ENCODE measurements at regions not wholly inside any gene's neighbourhood (a gene's known extent, or its start where the extent isn't known, plus 50 kb on each side); places are given as distances from the start of the nearest gene placed in this dataset.

GRCh38 chr7:34454381-34454780 is 203.6 kb upstream of the NPSR1 start:
- no peaks in the 10 kb centered on the region for H3K36me3 ChIP-seq (ENCODE audit: insufficient read depth, low read length)
- H3K4me1 ChIP-seq (ENCODE audit: insufficient read depth, low read length), result peaks cover 13% of the 10 kb centered on the region
- no peak overlapping the region for H3K9ac ChIP-seq (ENCODE audit: low read depth, low read length)
- no peaks in the 10 kb centered on the region for H3K9me3 ChIP-seq (ENCODE audit: control insufficient read depth, insufficient read depth, low read length)

GRCh38 chr7:34457329-34457728 is 200.7 kb upstream of the NPSR1 start:
- no peak overlapping the region for H3K9ac ChIP-seq (ENCODE audit: low read depth, low read length)
- H3K9me3 ChIP-seq (ENCODE audit: control insufficient read depth, insufficient read depth, low read length), result no peaks in the 10 kb centered on the region
- H3K4me1 ChIP-seq (ENCODE audit: insufficient read depth, low read length), result peaks cover 13% of the 10 kb centered on the region
- H3K36me3 ChIP-seq (ENCODE audit: insufficient read depth, low read length), result no peaks in the 10 kb centered on the region

- Histone ChIP-seq H3K36me3 (ENCODE audit: insufficient read depth, low read length) (no peaks in the 10 kb centered on the region), H3K9ac (ENCODE audit: low read depth, low read length) (no peak overlapping the region), H3K9me3 (ENCODE audit: control insufficient read depth, insufficient read depth, low read length) (no peaks in the 10 kb centered on the region), H3K4me1 (ENCODE audit: insufficient read depth, low read length) (peaks cover 11% of the 10 kb centered on the region; the same call in 1 of the 2 replicates)
Observed at GRCh38 chr7:34463830-34464229, 194.2 kb upstream of the NPSR1 start.

DNA sequence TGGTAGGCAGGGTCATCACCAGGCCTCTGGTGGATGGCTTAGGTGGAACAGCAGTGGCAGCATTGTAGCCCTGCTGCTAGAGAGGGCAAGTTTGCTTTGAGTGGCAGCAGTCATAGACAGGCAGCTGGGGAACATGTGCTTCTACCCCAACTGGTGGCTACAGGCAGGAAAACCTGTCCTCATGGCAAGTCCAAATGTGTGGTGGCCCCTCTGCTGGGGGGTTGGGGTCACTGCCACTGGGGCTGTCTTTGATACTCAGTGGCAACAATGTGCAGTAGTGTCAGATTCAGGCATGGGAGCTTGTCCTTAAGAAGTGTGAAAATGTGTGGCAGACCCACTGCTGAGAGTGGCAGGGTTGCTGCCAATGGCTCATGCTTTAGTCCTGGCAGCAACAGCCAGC is 186.2 kb upstream of the NPSR1 start:
- Histone ChIP-seq H3K9ac (ENCODE audit: low read depth, low read length) (no peak overlapping the region), H3K36me3 (ENCODE audit: insufficient read depth, low read length) (no peaks in the 10 kb centered on the region), H3K9me3 (ENCODE audit: control insufficient read depth, insufficient read depth, low read length) (peaks cover 2% of the 10 kb centered on the region; the same call in 1 of the 2 replicates)

GRCh38 chr7:34486371-34486770 is 171.6 kb upstream of the NPSR1 start:
- Histone ChIP-seq H3K4me1 (ENCODE audit: insufficient read depth, low read length) (peaks cover 23% of the 10 kb centered on the region; the same call in 1 of the 2 replicates), H3K9me3 (ENCODE audit: control insufficient read depth, insufficient read depth, low read length) (no peaks in the 10 kb centered on the region), H3K36me3 (ENCODE audit: insufficient read depth, low read length) (no peaks in the 10 kb centered on the region), H3K9ac (ENCODE audit: low read depth, low read length) (no peak overlapping the region)

More for the DNA sequence above, 186.2 kb upstream of the NPSR1 start:
- no peaks in the 10 kb centered on the region for H3K4me1 ChIP-seq (ENCODE audit: insufficient read depth, low read length)

DNA sequence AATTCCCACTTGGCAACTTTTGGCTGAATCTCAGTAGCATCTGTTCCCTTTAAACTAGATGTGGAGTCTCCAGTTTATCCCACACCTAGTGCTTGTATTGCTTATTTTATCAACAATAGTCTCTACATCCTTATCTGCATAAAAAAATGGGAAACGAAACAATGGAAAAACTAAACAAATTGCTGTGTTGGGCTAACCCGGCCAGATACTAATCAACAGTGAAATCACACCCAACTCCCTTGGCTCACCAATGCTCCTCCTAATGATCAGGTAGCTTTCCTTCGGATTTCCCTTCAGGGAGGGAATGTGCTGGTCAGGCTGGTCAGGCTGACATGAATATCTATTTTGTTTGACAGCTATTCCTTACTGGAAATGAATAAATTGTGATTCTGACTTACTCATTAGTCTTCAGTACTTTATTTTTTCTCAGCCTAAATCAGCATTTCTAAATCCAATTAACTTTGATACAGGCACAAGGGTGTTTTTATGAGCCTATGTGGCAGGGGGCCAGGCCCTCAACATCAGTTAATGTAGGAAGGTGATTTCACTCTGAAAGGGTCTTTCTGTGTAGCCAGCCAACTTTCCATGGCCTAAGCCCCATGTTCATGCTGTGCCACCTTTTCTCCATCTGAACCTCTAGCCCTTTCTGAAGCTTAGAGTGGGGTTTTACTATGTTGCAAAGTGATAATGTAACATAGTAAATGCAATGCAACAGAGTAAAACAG is 170.5 kb upstream of the NPSR1 start:
- Histone ChIP-seq H3K36me3 (ENCODE audit: insufficient read depth, low read length) (no peaks in the 10 kb centered on the region), H3K9ac (ENCODE audit: low read depth, low read length) (no peak overlapping the region), H3K4me1 (ENCODE audit: insufficient read depth, low read length) (peaks cover 23% of the 10 kb centered on the region; the same call in 1 of the 2 replicates), H3K9me3 (ENCODE audit: control insufficient read depth, insufficient read depth, low read length) (no peaks in the 10 kb centered on the region)

- H3K9ac ChIP-seq (ENCODE audit: low read depth, low read length), result no peak overlapping the region
- no peaks in the 10 kb centered on the region for H3K36me3 ChIP-seq (ENCODE audit: insufficient read depth, low read length)
- H3K4me1 ChIP-seq (ENCODE audit: insufficient read depth, low read length), result peaks cover 23% of the 10 kb centered on the region; the same call in 1 of the 2 replicates
- H3K9me3 ChIP-seq (ENCODE audit: control insufficient read depth, insufficient read depth, low read length), result no peaks in the 10 kb centered on the region
Observed at GRCh38 chr7:34488766-34489165, 169.3 kb upstream of the NPSR1 start.

GRCh38 chr7:34491899-34492298 is 166.1 kb upstream of the NPSR1 start:
- H3K9me3 ChIP-seq (ENCODE audit: control insufficient read depth, insufficient read depth, low read length), result no peaks in the 10 kb centered on the region
- H3K9ac ChIP-seq (ENCODE audit: low read depth, low read length), result no peak overlapping the region
- H3K36me3 ChIP-seq (ENCODE audit: insufficient read depth, low read length), result no peaks in the 10 kb centered on the region
- peaks cover 23% of the 10 kb centered on the region; the same call in 1 of the 2 replicates for H3K4me1 ChIP-seq (ENCODE audit: insufficient read depth, low read length)

DNA sequence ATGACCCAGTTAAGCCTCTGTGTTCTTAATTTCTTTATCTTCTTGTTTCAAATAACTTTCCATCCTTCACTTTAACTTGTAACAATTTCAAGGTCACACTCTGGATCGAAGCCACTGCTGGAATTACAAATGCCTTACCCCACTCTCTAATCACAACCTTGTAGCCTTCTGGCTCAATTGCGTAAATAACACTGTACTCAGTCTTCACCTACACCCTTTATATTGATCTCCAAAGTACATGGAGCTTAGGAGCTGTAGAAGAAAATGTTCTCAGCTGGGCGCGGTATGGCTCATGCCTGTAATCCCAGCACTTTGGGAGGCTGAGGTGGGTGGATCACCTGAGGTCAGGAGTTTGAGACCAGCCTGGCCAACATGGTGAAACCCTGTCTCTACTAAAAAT is 164.3 kb upstream of the NPSR1 start:
- H3K9ac ChIP-seq (ENCODE audit: low read depth, low read length), result no peak overlapping the region
- H3K4me1 ChIP-seq (ENCODE audit: insufficient read depth, low read length), result peaks cover 14% of the 10 kb centered on the region; the same call in 1 of the 2 replicates
- no peaks in the 10 kb centered on the region for H3K36me3 ChIP-seq (ENCODE audit: insufficient read depth, low read length)
- no peaks in the 10 kb centered on the region for H3K9me3 ChIP-seq (ENCODE audit: control insufficient read depth, insufficient read depth, low read length)

DNA sequence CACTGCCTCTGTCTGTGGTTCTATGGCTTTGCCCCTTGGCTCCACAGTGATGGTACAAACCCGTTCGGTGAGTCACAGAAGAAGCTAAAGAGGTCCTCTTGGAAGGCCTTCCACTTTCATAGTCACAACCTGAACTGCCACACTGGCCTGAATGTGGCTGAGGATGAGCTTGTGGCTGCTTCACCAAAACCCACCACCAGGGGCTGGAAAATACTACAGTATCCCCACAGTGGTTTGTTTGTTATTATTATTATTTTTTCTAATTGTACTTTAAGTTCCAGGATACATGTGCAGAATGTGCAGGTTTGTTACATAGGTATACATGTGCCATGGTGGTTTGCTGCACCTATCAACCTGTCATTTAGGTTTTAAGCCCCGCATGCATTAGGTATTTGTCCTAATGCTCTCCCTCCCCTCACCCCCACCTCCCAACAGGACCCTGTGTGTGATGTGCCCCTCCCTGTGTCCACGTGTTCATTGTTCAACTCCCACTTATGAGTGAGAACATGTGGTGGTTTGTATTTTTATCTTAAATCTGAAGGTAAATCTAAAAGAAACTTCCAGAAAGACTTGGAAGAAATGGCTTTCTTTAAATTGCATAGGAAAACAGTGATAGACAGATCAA is 160.8 kb upstream of the NPSR1 start:
- H3K4me1 ChIP-seq (ENCODE audit: insufficient read depth, low read length), result peaks cover 4% of the 10 kb centered on the region; the same call in 1 of the 2 replicates
- no peak overlapping the region for H3K9ac ChIP-seq (ENCODE audit: low read depth, low read length)
- no peaks in the 10 kb centered on the region for H3K9me3 ChIP-seq (ENCODE audit: control insufficient read depth, insufficient read depth, low read length)
- H3K36me3 ChIP-seq (ENCODE audit: insufficient read depth, low read length), result no peaks in the 10 kb centered on the region

GRCh38 chr7:34501156-34501555 is 156.9 kb upstream of the NPSR1 start:
- Histone ChIP-seq H3K4me1 (ENCODE audit: insufficient read depth, low read length) (peaks cover 8% of the 10 kb centered on the region; the same call in 1 of the 2 replicates), H3K9me3 (ENCODE audit: control insufficient read depth, insufficient read depth, low read length) (no peaks in the 10 kb centered on the region; the same call in 1 of the 2 replicates), H3K36me3 (ENCODE audit: insufficient read depth, low read length) (no peaks in the 10 kb centered on the region), H3K9ac (ENCODE audit: low read depth, low read length) (no peak overlapping the region)

DNA sequence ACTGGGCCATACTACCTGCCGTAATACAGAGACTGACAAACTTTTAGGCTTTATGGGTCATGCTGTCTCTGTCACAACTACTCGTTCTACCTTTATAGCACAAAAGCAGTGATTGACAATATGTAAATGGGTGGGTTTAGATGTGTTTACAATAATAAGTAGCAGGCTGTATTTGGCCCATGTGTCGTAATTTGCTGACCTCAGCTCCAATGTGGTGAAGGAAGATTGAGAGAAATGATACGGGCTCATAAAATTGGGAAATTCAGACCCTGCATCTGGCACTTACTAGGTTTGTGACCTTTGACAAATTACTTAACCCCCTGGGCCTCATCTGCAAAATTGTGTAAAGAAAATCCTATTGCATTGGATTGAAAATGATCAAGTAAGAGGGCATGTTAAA is 150.8 kb upstream of the NPSR1 start:
- Histone ChIP-seq H3K9ac (ENCODE audit: low read depth, low read length) (no peak overlapping the region), H3K4me1 (ENCODE audit: insufficient read depth, low read length) (peaks cover 4% of the 10 kb centered on the region; the same call in 1 of the 2 replicates), H3K9me3 (ENCODE audit: control insufficient read depth, insufficient read depth, low read length) (no peaks in the 10 kb centered on the region; the same call in 1 of the 2 replicates), H3K36me3 (ENCODE audit: insufficient read depth, low read length) (no peaks in the 10 kb centered on the region)

DNA sequence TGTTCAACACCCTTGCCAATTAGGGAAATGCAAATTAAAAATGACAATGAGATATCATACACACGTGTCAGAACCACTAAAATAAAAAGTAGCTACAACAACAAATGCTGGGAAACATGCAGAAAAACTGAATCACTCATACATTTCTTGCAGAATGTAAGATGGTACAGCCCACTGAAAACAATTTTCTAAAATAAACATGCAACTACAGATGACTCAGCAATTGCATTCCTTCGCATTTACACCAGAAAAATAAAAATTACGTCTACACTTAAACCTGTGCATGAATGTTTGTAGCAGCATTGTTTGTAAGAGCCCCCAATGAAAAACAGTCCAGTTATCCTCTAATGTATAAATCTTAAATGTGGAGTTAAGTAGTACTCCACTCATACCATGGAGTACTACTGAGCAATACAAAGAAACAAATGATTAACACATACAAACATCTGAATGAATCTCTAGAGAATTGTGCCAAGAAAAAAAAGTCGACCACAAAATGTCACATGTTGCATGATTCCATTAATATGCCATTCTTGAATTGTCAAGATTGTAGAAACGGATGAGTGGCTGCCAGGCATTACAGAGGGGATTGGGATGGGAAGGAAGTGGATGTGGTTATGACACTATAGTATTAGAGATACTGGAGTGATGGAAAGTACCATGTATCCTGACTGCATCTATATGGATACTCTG is 134.6 kb upstream of the NPSR1 start:
- no peaks in the 10 kb centered on the region for H3K36me3 ChIP-seq (ENCODE audit: insufficient read depth, low read length)
- no peak overlapping the region for H3K9ac ChIP-seq (ENCODE audit: low read depth, low read length)
- H3K9me3 ChIP-seq (ENCODE audit: control insufficient read depth, insufficient read depth, low read length), result no peaks in the 10 kb centered on the region
- H3K4me1 ChIP-seq (ENCODE audit: insufficient read depth, low read length), result no peaks in the 10 kb centered on the region

DNA sequence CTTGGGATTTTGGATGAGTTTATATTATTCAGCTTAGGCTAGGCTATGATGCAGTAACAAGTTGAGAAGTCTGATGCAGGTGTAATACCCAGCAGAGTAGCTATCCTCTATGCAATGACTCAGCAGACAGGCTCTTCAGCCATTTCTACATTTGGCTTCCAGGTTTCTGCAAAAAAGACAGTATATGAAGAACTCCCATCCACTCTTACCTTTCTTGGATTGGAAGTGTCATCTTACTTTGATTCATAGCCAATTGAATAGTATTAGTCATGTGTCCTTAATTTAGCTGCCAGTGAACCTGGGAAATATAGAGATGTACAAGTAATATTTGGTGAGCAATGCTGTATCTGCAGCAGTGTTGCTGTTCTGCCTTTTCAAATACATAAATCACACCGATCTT is 127.8 kb upstream of the NPSR1 start:
- no peaks in the 10 kb centered on the region for H3K9me3 ChIP-seq (ENCODE audit: control insufficient read depth, insufficient read depth, low read length)
- H3K9ac ChIP-seq (ENCODE audit: low read depth, low read length), result no peak overlapping the region
- H3K4me1 ChIP-seq (ENCODE audit: insufficient read depth, low read length), result no peaks in the 10 kb centered on the region
- H3K36me3 ChIP-seq (ENCODE audit: insufficient read depth, low read length), result no peaks in the 10 kb centered on the region
